HG02870 (cell line): ENCODE measurements at regions not wholly inside any gene's neighbourhood (a gene's known extent, or its start where the extent isn't known, plus 50 kb on each side); places are given as distances from the start of the nearest gene placed in this dataset.
"Not testable (repeated sequence)": the region's sequence is repeated elsewhere in the genome, so short reads cannot be mapped to it uniquely, and the experiment has no call there.

Source experiments
- ATAC-seq: cut with Tn5 transposase; IDR thresholded peaks from one replicate; pipeline ENCODE4 v1.9.1; 2021; ENCODE audit warnings: mild to moderate bottlenecking, moderate library complexity; ENCODE audit not compliant: unreplicated experiment

- not testable (repeated sequence) for ATAC-seq
Measured at GRCh38 chr9:62952840-62953239, 1763.0 kb downstream of the SPATA31A7 start.
